Activated CD8-positive, alpha-beta memory T cell treated with anti-CD3 and anti-CD28 coated beads, Interleukin-2, amount 10 ng/mL, durations not matched to agents 7 days and 5 days (primary cell): ENCODE measurements at regions not wholly inside any gene's neighbourhood (a gene's known extent, or its start where the extent isn't known, plus 50 kb on each side); places are given as distances from the start of the nearest gene placed in this dataset.

Experiments used
- ATAC-seq: fragments of 150-1000 bp; cut with Tn5 transposase; one replicate; pipeline ENCODE4 v1.10.0; 2021; ENCODE audit warnings: moderate library complexity
- CTCF ChIA-PET: fragments of 350-600 bp; sonication (Branson Sonifier 250); formaldehyde crosslinking; loops from one replicate; lab custom pipeline; 2021; ENCODE audit warnings: antibody characterized with exemption; lab: Charles Lee
- DNase-seq: peaks from one replicate; pipeline ENCODE4 v3.0.0-alpha.2; 2020
- H3K27ac Mint-ChIP-seq: one replicate; pipeline ENCODE4 v1.8.0; 2021; ENCODE audit warnings: mild to moderate bottlenecking, mixed read lengths
- H3K27me3 Mint-ChIP-seq: one replicate; pipeline ENCODE4 v1.8.0; 2021; ENCODE audit warnings: mixed read lengths
- H3K36me3 Mint-ChIP-seq: one replicate; pipeline ENCODE4 v1.8.0; 2021; ENCODE audit warnings: mild to moderate bottlenecking, mixed read lengths
- H3K4me1 Mint-ChIP-seq: one replicate; pipeline ENCODE4 v1.8.0; 2021; ENCODE audit warnings: mixed read lengths
- H3K4me3 Mint-ChIP-seq: one replicate; pipeline ENCODE4 v1.8.0; 2021; ENCODE audit warnings: mild to moderate bottlenecking, moderate library complexity, mixed read lengths
- H3K9me3 Mint-ChIP-seq: one replicate; pipeline ENCODE4 v1.8.0; 2022; ENCODE audit warnings: low read depth, mixed read lengths

GRCh38 chr15:27623560-27624305, 475.4 kb downstream of the OCA2 start:
- Mint-ChIP-seq H3K4me3 (no peak overlapping the region), H3K4me1 (no peaks in the 10 kb centered on the region), H3K36me3 (no peaks in the 10 kb centered on the region)

GRCh38 chr15:27623149-27623548, 476.0 kb downstream of the OCA2 start:
- peaks cover 19% of the 10 kb centered on the region for H3K9me3 Mint-ChIP-seq
- ATAC-seq (no peak), DNase-seq (no peak)
- CTCF ChIA-PET, result no interaction called here
- H3K4me1 Mint-ChIP-seq, result no peaks in the 10 kb centered on the region
- H3K4me3 Mint-ChIP-seq, result no peak overlapping the region
- H3K27me3 Mint-ChIP-seq, result no peaks in the 10 kb centered on the region
- H3K36me3 Mint-ChIP-seq, result no peaks in the 10 kb centered on the region
- no peak overlapping the region for H3K27ac Mint-ChIP-seq

More at GRCh38 chr15:27623560-27624305, 475.4 kb downstream of the OCA2 start:
- DNase-seq (no peak), ATAC-seq (no peak)
- Mint-ChIP-seq H3K27me3 (no peaks in the 10 kb centered on the region), H3K9me3 (peaks cover 23% of the 10 kb centered on the region), H3K27ac (no peak overlapping the region)
- CTCF ChIA-PET, result no interaction called here

GRCh38 chr15:27622371-27622770, 476.7 kb downstream of the OCA2 start:
- H3K27me3 Mint-ChIP-seq, result no peaks in the 10 kb centered on the region
- CTCF ChIA-PET, result no interaction called here
- peaks cover 15% of the 10 kb centered on the region for H3K9me3 Mint-ChIP-seq
- DNase-seq, result no peak
- no peak for ATAC-seq
- no peaks in the 10 kb centered on the region for H3K36me3 Mint-ChIP-seq
- no peak overlapping the region for H3K4me3 Mint-ChIP-seq
- H3K27ac Mint-ChIP-seq, result no peak overlapping the region
- no peaks in the 10 kb centered on the region for H3K4me1 Mint-ChIP-seq

GRCh38 chr15:27619204-27619603, 479.9 kb downstream of the OCA2 start:
- Mint-ChIP-seq H3K27me3 (no peaks in the 10 kb centered on the region), H3K27ac (no peak overlapping the region), H3K4me3 (no peak overlapping the region), H3K4me1 (no peaks in the 10 kb centered on the region), H3K9me3 (peaks cover 10% of the 10 kb centered on the region), H3K36me3 (no peaks in the 10 kb centered on the region)
- CTCF ChIA-PET, result no interaction called here
- DNase-seq (no peak), ATAC-seq (no peak)

GRCh38 chr15:27617013-27617412, 482.1 kb downstream of the OCA2 start:
- Mint-ChIP-seq H3K9me3 (peaks cover 6% of the 10 kb centered on the region), H3K36me3 (no peaks in the 10 kb centered on the region), H3K4me1 (no peaks in the 10 kb centered on the region), H3K27ac (no peak overlapping the region), H3K4me3 (no peak overlapping the region), H3K27me3 (no peaks in the 10 kb centered on the region)
- CTCF ChIA-PET, result no interaction called here
- DNase-seq, result no peak
- no peak for ATAC-seq

GRCh38 chr15:27608248-27608647, 490.9 kb downstream of the OCA2 start:
- Mint-ChIP-seq H3K27ac (no peak overlapping the region), H3K4me1 (no peaks in the 10 kb centered on the region), H3K4me3 (no peak overlapping the region), H3K36me3 (no peaks in the 10 kb centered on the region), H3K27me3 (no peaks in the 10 kb centered on the region), H3K9me3 (peaks cover 5% of the 10 kb centered on the region)
- CTCF ChIA-PET, result no interaction called here
- ATAC-seq (no peak), DNase-seq (no peak)

- no peak overlapping the region for H3K27ac Mint-ChIP-seq
- ATAC-seq, result no peak
- no peaks in the 10 kb centered on the region for H3K27me3 Mint-ChIP-seq
- peaks cover 6% of the 10 kb centered on the region for H3K9me3 Mint-ChIP-seq
- H3K4me3 Mint-ChIP-seq, result no peak overlapping the region
- no peak for DNase-seq
- H3K4me1 Mint-ChIP-seq, result no peaks in the 10 kb centered on the region
- no peaks in the 10 kb centered on the region for H3K36me3 Mint-ChIP-seq
- CTCF ChIA-PET, result no interaction called here
Measured at GRCh38 chr15:27601239-27601960, 497.7 kb downstream of the OCA2 start.

GRCh38 chr15:27599034-27599433, 500.1 kb downstream of the OCA2 start:
- H3K9me3 Mint-ChIP-seq, result peaks cover 5% of the 10 kb centered on the region
- DNase-seq, result no peak
- no peak for ATAC-seq
- no peak overlapping the region for H3K4me3 Mint-ChIP-seq
- H3K4me1 Mint-ChIP-seq, result no peaks in the 10 kb centered on the region
- CTCF ChIA-PET, result no interaction called here
- no peaks in the 10 kb centered on the region for H3K36me3 Mint-ChIP-seq
- no peaks in the 10 kb centered on the region for H3K27me3 Mint-ChIP-seq
- H3K27ac Mint-ChIP-seq, result no peak overlapping the region

GRCh38 chr15:27598251-27599009, 500.7 kb downstream of the OCA2 start:
- H3K4me1 Mint-ChIP-seq, result no peaks in the 10 kb centered on the region
- H3K36me3 Mint-ChIP-seq, result no peaks in the 10 kb centered on the region
- ATAC-seq, result no peak
- no peak for DNase-seq
- no peak overlapping the region for H3K4me3 Mint-ChIP-seq
- H3K9me3 Mint-ChIP-seq, result peaks cover 5% of the 10 kb centered on the region
- no peak overlapping the region for H3K27ac Mint-ChIP-seq
- CTCF ChIA-PET, result no interaction called here
- H3K27me3 Mint-ChIP-seq, result no peaks in the 10 kb centered on the region

- no peak for ATAC-seq
- no peak for DNase-seq
- H3K4me1 Mint-ChIP-seq, result no peaks in the 10 kb centered on the region
- no peaks in the 10 kb centered on the region for H3K36me3 Mint-ChIP-seq
- no peak overlapping the region for H3K4me3 Mint-ChIP-seq
- peaks cover 9% of the 10 kb centered on the region for H3K9me3 Mint-ChIP-seq
- H3K27ac Mint-ChIP-seq, result no peak overlapping the region
- CTCF ChIA-PET, result no interaction called here
- H3K27me3 Mint-ChIP-seq, result no peaks in the 10 kb centered on the region
Measured at GRCh38 chr15:27595211-27595610, 503.9 kb downstream of the OCA2 start.

GRCh38 chr15:27592036-27592760, 506.9 kb downstream of the OCA2 start:
- no peaks in the 10 kb centered on the region for H3K4me1 Mint-ChIP-seq
- no peak for DNase-seq
- CTCF ChIA-PET, result no interaction called here
- no peak overlapping the region for H3K27ac Mint-ChIP-seq
- H3K27me3 Mint-ChIP-seq, result no peaks in the 10 kb centered on the region
- peaks cover 10% of the 10 kb centered on the region for H3K9me3 Mint-ChIP-seq
- no peak overlapping the region for H3K4me3 Mint-ChIP-seq
- no peak for ATAC-seq
- H3K36me3 Mint-ChIP-seq, result peaks cover 2% of the 10 kb centered on the region
